ENCODE measurements at regions not wholly inside any gene's neighbourhood (a gene's known extent, or its start where the extent isn't known, plus 50 kb on each side); places are given as distances from the start of the nearest gene placed in this dataset.
A peak's percentile ranks its signal among the peaks of the same experiment; 100 is the strongest.

- Histone ChIP-seq H3K4me3 (ENCODE audit: low read length) (peak overlapping the region; percentile 91), H3K9me3 (ENCODE audit: control insufficient read depth, low read length) (no peaks in the 10 kb centered on the region), H3K4me1 (ENCODE audit: control insufficient read depth, insufficient read depth, low read length) (peaks cover 35% of the 10 kb centered on the region), H3K36me3 (ENCODE audit: control insufficient read depth, insufficient read depth, low read length, severe bottlenecking) (no peaks in the 10 kb centered on the region), H3K27me3 (replicated peaks; ENCODE audit: control insufficient read depth, insufficient read depth, low read length) (no peaks in the 10 kb centered on the region), H3K9ac (ENCODE audit: low read length) (no peak overlapping the region)
- DNase-seq (ENCODE audit: low read depth) = no peak
Observed at GRCh38 chr6:148273962-148274752, 68.5 kb upstream of the SASH1 start.

- no peaks in the 10 kb centered on the region for H3K9me3 ChIP-seq (ENCODE audit: control insufficient read depth, low read length)
- H3K36me3 ChIP-seq (ENCODE audit: control insufficient read depth, insufficient read depth, low read length, severe bottlenecking) = no peaks in the 10 kb centered on the region
- H3K4me1 ChIP-seq (ENCODE audit: control insufficient read depth, insufficient read depth, low read length) = peaks cover 35% of the 10 kb centered on the region
- no peak for DNase-seq (ENCODE audit: low read depth)
- no peak overlapping the region for H3K9ac ChIP-seq (ENCODE audit: low read length)
- peak overlapping the region; percentile 21 for H3K4me3 ChIP-seq (ENCODE audit: low read length)
- no peaks in the 10 kb centered on the region for H3K27me3 ChIP-seq (replicated peaks; ENCODE audit: control insufficient read depth, insufficient read depth, low read length)
Observed at GRCh38 chr6:148274809-148275208, 67.8 kb upstream of the SASH1 start.

- Histone ChIP-seq H3K36me3 (ENCODE audit: control insufficient read depth, insufficient read depth, low read length, severe bottlenecking) (no peaks in the 10 kb centered on the region), H3K4me3 (ENCODE audit: low read length) (no peak overlapping the region), H3K4me1 (ENCODE audit: control insufficient read depth, insufficient read depth, low read length) (peaks cover 4% of the 10 kb centered on the region), H3K9ac (ENCODE audit: low read length) (no peak overlapping the region), H3K9me3 (ENCODE audit: control insufficient read depth, low read length) (no peaks in the 10 kb centered on the region), H3K27me3 (replicated peaks; ENCODE audit: control insufficient read depth, insufficient read depth, low read length) (no peaks in the 10 kb centered on the region)
- DNase-seq (ENCODE audit: low read depth) = no peak
Observed at GRCh38 chr6:148285205-148285604, 57.4 kb upstream of the SASH1 start.

- H3K4me3 ChIP-seq (ENCODE audit: low read length) = no peak overlapping the region
- DNase-seq (ENCODE audit: low read depth) = no peak
- no peaks in the 10 kb centered on the region for H3K9me3 ChIP-seq (ENCODE audit: control insufficient read depth, low read length)
- H3K36me3 ChIP-seq (ENCODE audit: control insufficient read depth, insufficient read depth, low read length, severe bottlenecking) = no peaks in the 10 kb centered on the region
- H3K27me3 ChIP-seq (replicated peaks; ENCODE audit: control insufficient read depth, insufficient read depth, low read length) = no peaks in the 10 kb centered on the region
- H3K4me1 ChIP-seq (ENCODE audit: control insufficient read depth, insufficient read depth, low read length) = peaks cover 12% of the 10 kb centered on the region
- no peak overlapping the region for H3K9ac ChIP-seq (ENCODE audit: low read length)
Observed at GRCh38 chr6:148286563-148286962, 56.1 kb upstream of the SASH1 start.

GRCh38 chr6:148287623-148288333, 54.9 kb upstream of the SASH1 start:
- Histone ChIP-seq H3K36me3 (ENCODE audit: control insufficient read depth, insufficient read depth, low read length, severe bottlenecking) (no peaks in the 10 kb centered on the region), H3K27me3 (replicated peaks; ENCODE audit: control insufficient read depth, insufficient read depth, low read length) (no peaks in the 10 kb centered on the region), H3K4me3 (ENCODE audit: low read length) (no peak overlapping the region), H3K9me3 (ENCODE audit: control insufficient read depth, low read length) (no peaks in the 10 kb centered on the region), H3K4me1 (ENCODE audit: control insufficient read depth, insufficient read depth, low read length) (peaks cover 22% of the 10 kb centered on the region), H3K9ac (ENCODE audit: low read length) (no peak overlapping the region)
- no peak for DNase-seq (ENCODE audit: low read depth)

- Histone ChIP-seq H3K4me3 (ENCODE audit: low read length) (no peak overlapping the region), H3K36me3 (ENCODE audit: control insufficient read depth, insufficient read depth, low read length, severe bottlenecking) (no peaks in the 10 kb centered on the region), H3K9me3 (ENCODE audit: control insufficient read depth, low read length) (no peaks in the 10 kb centered on the region), H3K9ac (ENCODE audit: low read length) (no peak overlapping the region), H3K4me1 (ENCODE audit: control insufficient read depth, insufficient read depth, low read length) (peaks cover 26% of the 10 kb centered on the region), H3K27me3 (replicated peaks; ENCODE audit: control insufficient read depth, insufficient read depth, low read length) (no peaks in the 10 kb centered on the region)
- DNase-seq (ENCODE audit: low read depth) = no peak
Observed at GRCh38 chr6:148288541-148288940, 54.1 kb upstream of the SASH1 start.

- H3K4me3 ChIP-seq (ENCODE audit: low read length) = no peak overlapping the region
- peaks cover 32% of the 10 kb centered on the region for H3K4me1 ChIP-seq (ENCODE audit: control insufficient read depth, insufficient read depth, low read length)
- no peak for DNase-seq (ENCODE audit: low read depth)
- H3K36me3 ChIP-seq (ENCODE audit: control insufficient read depth, insufficient read depth, low read length, severe bottlenecking) = no peaks in the 10 kb centered on the region
- H3K9me3 ChIP-seq (ENCODE audit: control insufficient read depth, low read length) = no peaks in the 10 kb centered on the region
- H3K27me3 ChIP-seq (replicated peaks; ENCODE audit: control insufficient read depth, insufficient read depth, low read length) = no peaks in the 10 kb centered on the region
- no peak overlapping the region for H3K9ac ChIP-seq (ENCODE audit: low read length)
Observed at GRCh38 chr6:148289153-148289552, 53.5 kb upstream of the SASH1 start.

GRCh38 chr6:148291876-148292275, 50.8 kb upstream of the SASH1 start:
- H3K9ac ChIP-seq (ENCODE audit: low read length) = no peak overlapping the region
- H3K4me1 ChIP-seq (ENCODE audit: control insufficient read depth, insufficient read depth, low read length) = peaks cover 38% of the 10 kb centered on the region
- no peak overlapping the region for H3K4me3 ChIP-seq (ENCODE audit: low read length)
- H3K9me3 ChIP-seq (ENCODE audit: control insufficient read depth, low read length) = no peaks in the 10 kb centered on the region
- no peaks in the 10 kb centered on the region for H3K36me3 ChIP-seq (ENCODE audit: control insufficient read depth, insufficient read depth, low read length, severe bottlenecking)
- no peak for DNase-seq (ENCODE audit: low read depth)
- no peaks in the 10 kb centered on the region for H3K27me3 ChIP-seq (replicated peaks; ENCODE audit: control insufficient read depth, insufficient read depth, low read length)
